ENCODE measurements at regions not wholly inside any gene's neighbourhood (a gene's known extent, or its start where the extent isn't known, plus 50 kb on each side); places are given as distances from the start of the nearest gene placed in this dataset.

GRCh38 chr6:139800837-139801236, 426.4 kb upstream of the CITED2 start:
- CTCF ChIA-PET, result no interaction called here

DNA sequence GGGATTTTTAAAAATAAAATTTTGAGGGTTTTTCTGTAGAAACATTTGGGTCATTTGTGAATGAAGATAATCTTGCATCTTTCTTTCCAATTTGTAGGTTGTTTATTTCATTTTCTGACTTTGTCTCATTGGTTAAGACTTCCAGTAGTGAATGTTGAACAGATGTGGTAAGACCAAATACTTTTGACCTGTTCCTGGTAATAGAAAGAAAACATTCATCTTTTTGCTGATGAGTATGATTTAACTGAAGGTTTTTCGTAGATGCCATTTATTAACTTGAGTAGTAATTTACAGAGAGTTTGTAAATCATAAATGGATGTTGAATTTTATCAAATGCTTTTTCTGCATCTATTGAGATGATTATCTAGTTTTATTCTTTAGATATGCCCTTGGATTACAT, 416.1 kb upstream of the CITED2 start:
- Mint-ChIP-seq H3K36me3 (no peaks in the 10 kb centered on the region), H3K27me3 (peaks cover 6 to 17% of the 10 kb centered on the region in 2 donors), H3K27ac (no peak overlapping the region), H3K9me3 (peaks cover 5 to 22% (median 10%) of the 10 kb centered on the region in 3 donors), H3K4me3 (no peak overlapping the region), H3K4me1 (no peaks in the 10 kb centered on the region)
- Histone ChIP-seq H3K36me3 (ENCODE audit: control insufficient read depth in 2 of 2, extremely low read depth in 1 of 2, insufficient read depth in 1 of 2, low read length in 1 of 2) (no peaks in the 10 kb centered on the region), H3K4me1 (ENCODE audit: control insufficient read depth in 1 of 2, extremely low read depth in 1 of 2, insufficient read depth in 2 of 2, low read length in 2 of 2) (no peaks in the 10 kb centered on the region), H3K9me3 (no peaks in the 10 kb centered on the region), H3K27ac (ENCODE audit: low read length) (no peak overlapping the region), H3K4me3 (ENCODE audit: control insufficient read depth in 1 of 2, extremely low read depth in 1 of 2, low read length in 1 of 2) (no peak overlapping the region), H3K27me3 (replicated peaks in 1 of 2; ENCODE audit: control insufficient read depth in 2 of 2, extremely low read depth in 1 of 2, insufficient read depth in 2 of 2, low read length in 1 of 2) (peaks cover 0 to 17% of the 10 kb centered on the region in 2 experiments)
- CTCF ChIA-PET, result no interaction called here
- no peak for ATAC-seq (replicated peaks in 1 of 4)
- POLR2A ChIA-PET, result no interaction called here
- no peak for DNase-seq
- no CpG with 5 or more reads among the region's 1 CpG for WGBS (ENCODE audit: insufficient coverage)

More at GRCh38 chr6:139800837-139801236, 426.4 kb upstream of the CITED2 start:
- Histone ChIP-seq H3K27ac (ENCODE audit: low read length) (no peak overlapping the region), H3K27me3 (replicated peaks in 1 of 2; ENCODE audit: control insufficient read depth in 2 of 2, extremely low read depth in 1 of 2, insufficient read depth in 2 of 2, low read length in 1 of 2) (peaks cover 0 to 12% of the 10 kb centered on the region in 2 experiments), H3K36me3 (ENCODE audit: control insufficient read depth in 2 of 2, extremely low read depth in 1 of 2, insufficient read depth in 1 of 2, low read length in 1 of 2) (no peaks in the 10 kb centered on the region), H3K4me3 (ENCODE audit: control insufficient read depth in 1 of 2, extremely low read depth in 1 of 2, low read length in 1 of 2) (no peak overlapping the region), H3K9me3 (no peaks in the 10 kb centered on the region), H3K4me1 (ENCODE audit: control insufficient read depth in 1 of 2, extremely low read depth in 1 of 2, insufficient read depth in 2 of 2, low read length in 2 of 2) (no peaks in the 10 kb centered on the region)
- ATAC-seq (replicated peaks in 1 of 4), result no peak
- Mint-ChIP-seq H3K4me3 (no peak overlapping the region), H3K9me3 (peaks cover 0 to 1% (median 0%) of the 10 kb centered on the region in 3 donors), H3K27ac (no peak overlapping the region), H3K4me1 (no peaks in the 10 kb centered on the region), H3K36me3 (no peaks in the 10 kb centered on the region), H3K27me3 (peaks cover 3 to 24% of the 10 kb centered on the region in 2 donors)
- no CpG with 5 or more reads among the region's 1 CpG for WGBS (ENCODE audit: insufficient coverage)
- no peak for DNase-seq
- POLR2A ChIA-PET, result no interaction called here

DNA sequence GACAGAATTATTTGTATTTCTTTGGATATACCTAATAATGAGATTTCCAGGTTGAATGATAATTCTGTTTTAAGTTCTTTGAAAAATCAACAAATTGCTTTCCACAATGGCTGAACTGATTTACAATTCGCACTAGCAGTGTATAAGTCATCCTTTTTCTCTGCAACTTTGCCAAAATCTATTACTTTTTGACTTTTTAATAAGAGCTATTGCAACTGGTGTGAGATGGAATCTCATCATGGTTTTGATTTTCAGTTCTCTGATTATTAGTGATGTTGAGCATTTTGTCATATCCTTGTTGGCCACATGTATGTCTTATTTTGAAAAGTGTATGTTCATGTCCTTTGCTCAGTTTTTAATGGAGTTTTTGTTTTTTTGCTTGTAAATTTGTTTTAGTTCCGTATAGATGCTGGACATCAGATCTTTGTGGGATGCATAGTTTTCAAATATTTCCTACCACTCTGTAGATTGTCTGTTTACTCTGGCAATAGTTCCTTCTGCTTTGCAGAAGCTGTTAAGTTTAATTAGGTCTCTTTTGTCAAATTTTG, 409.8 kb upstream of the CITED2 start:
- no CpG with 5 or more reads among the region's 2 CpGs for WGBS (ENCODE audit: insufficient coverage)
- DNase-seq (no peak), ATAC-seq (replicated peaks in 1 of 4) (no peak)
- no peak overlapping the region for H3K27ac Mint-ChIP-seq
- peaks cover 0 to 14% of the 10 kb centered on the region in 2 experiments for H3K27me3 ChIP-seq (replicated peaks in 1 of 2; ENCODE audit: control insufficient read depth in 2 of 2, extremely low read depth in 1 of 2, insufficient read depth in 2 of 2, low read length in 1 of 2)
- ChIA-PET CTCF (no interaction called here), POLR2A (no interaction called here)
- no peaks in the 10 kb centered on the region for H3K36me3 Mint-ChIP-seq
- H3K4me3 ChIP-seq (ENCODE audit: control insufficient read depth in 1 of 2, extremely low read depth in 1 of 2, low read length in 1 of 2), result no peak overlapping the region
- H3K4me1 Mint-ChIP-seq, result no peaks in the 10 kb centered on the region
- peaks cover 1 to 11% of the 10 kb centered on the region in 2 donors for H3K27me3 Mint-ChIP-seq
- no peaks in the 10 kb centered on the region for H3K9me3 ChIP-seq
- H3K4me1 ChIP-seq (ENCODE audit: control insufficient read depth in 1 of 2, extremely low read depth in 1 of 2, insufficient read depth in 2 of 2, low read length in 2 of 2), result no peaks in the 10 kb centered on the region
- H3K4me3 Mint-ChIP-seq, result no peak overlapping the region
- peaks cover 8 to 32% (median 10%) of the 10 kb centered on the region in 3 donors for H3K9me3 Mint-ChIP-seq
- H3K36me3 ChIP-seq (ENCODE audit: control insufficient read depth in 2 of 2, extremely low read depth in 1 of 2, insufficient read depth in 1 of 2, low read length in 1 of 2), result no peaks in the 10 kb centered on the region
- no peak overlapping the region for H3K27ac ChIP-seq (ENCODE audit: low read length)

GRCh38 chr6:139779988-139780774, 405.7 kb upstream of the CITED2 start:
- CTCF ChIA-PET, result no interaction called here
- H3K27me3 Mint-ChIP-seq, result peaks cover 2 to 5% of the 10 kb centered on the region in 2 donors
- Histone ChIP-seq H3K4me1 (ENCODE audit: control insufficient read depth in 1 of 2, extremely low read depth in 1 of 2, insufficient read depth in 2 of 2, low read length in 2 of 2) (no peaks in the 10 kb centered on the region), H3K4me3 (ENCODE audit: control insufficient read depth in 1 of 2, extremely low read depth in 1 of 2, low read length in 1 of 2) (no peak overlapping the region), H3K27ac (ENCODE audit: low read length) (no peak overlapping the region), H3K27me3 (replicated peaks in 1 of 2; ENCODE audit: control insufficient read depth in 2 of 2, extremely low read depth in 1 of 2, insufficient read depth in 2 of 2, low read length in 1 of 2) (no peaks in the 10 kb centered on the region), H3K36me3 (ENCODE audit: control insufficient read depth in 2 of 2, extremely low read depth in 1 of 2, insufficient read depth in 1 of 2, low read length in 1 of 2) (no peaks in the 10 kb centered on the region), H3K9me3 (no peaks in the 10 kb centered on the region)
- WGBS (ENCODE audit: insufficient coverage), result 81% methylated on average over 6 of the region's 8 CpGs
- H3K4me3 Mint-ChIP-seq, result no peak overlapping the region
- no peak overlapping the region for H3K27ac Mint-ChIP-seq
- no peaks in the 10 kb centered on the region for H3K36me3 Mint-ChIP-seq
- H3K4me1 Mint-ChIP-seq, result no peaks in the 10 kb centered on the region
- POLR2A ChIA-PET, result no interaction called here
- no peak for DNase-seq
- no peak for ATAC-seq (replicated peaks in 1 of 4)
- H3K9me3 Mint-ChIP-seq, result peaks cover 0 to 10% (median 3%) of the 10 kb centered on the region in 3 donors

DNA sequence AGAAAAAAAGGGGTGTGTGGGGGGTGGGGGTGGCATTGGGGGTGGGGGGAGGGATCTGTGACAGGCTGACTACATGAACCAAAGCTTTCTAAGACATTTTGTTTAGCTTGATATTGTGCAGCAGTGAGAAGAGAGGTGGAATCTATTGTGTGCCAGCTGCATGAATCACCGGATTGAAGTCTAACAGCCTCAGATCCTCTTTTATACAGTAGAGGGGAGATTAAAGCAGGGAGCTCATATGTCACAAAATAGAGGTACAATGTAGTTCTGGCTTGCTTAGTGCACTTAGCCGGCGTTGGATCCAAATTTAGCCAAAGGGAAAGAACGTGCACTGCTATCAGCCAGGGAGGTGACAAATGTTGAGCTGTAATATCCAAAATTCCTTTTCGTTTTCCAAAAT, 404.2 kb upstream of the CITED2 start:
- H3K27me3 ChIP-seq (replicated peaks in 1 of 2; ENCODE audit: control insufficient read depth in 2 of 2, extremely low read depth in 1 of 2, insufficient read depth in 2 of 2, low read length in 1 of 2), result no peaks in the 10 kb centered on the region
- H3K4me1 ChIP-seq (ENCODE audit: control insufficient read depth in 1 of 2, extremely low read depth in 1 of 2, insufficient read depth in 2 of 2, low read length in 2 of 2), result no peaks in the 10 kb centered on the region
- 88% methylated on average over 3 of the region's 5 CpGs for WGBS (ENCODE audit: insufficient coverage)
- DNase-seq (no peak), ATAC-seq (replicated peaks in 1 of 4) (no peak)
- Mint-ChIP-seq H3K4me3 (no peak overlapping the region), H3K27me3 (peaks cover 2 to 8% of the 10 kb centered on the region in 2 donors), H3K4me1 (no peaks in the 10 kb centered on the region), H3K9me3 (no peaks in the 10 kb centered on the region), H3K36me3 (no peaks in the 10 kb centered on the region), H3K27ac (no peak overlapping the region)
- no peaks in the 10 kb centered on the region for H3K36me3 ChIP-seq (ENCODE audit: control insufficient read depth in 2 of 2, extremely low read depth in 1 of 2, insufficient read depth in 1 of 2, low read length in 1 of 2)
- no peak overlapping the region for H3K4me3 ChIP-seq (ENCODE audit: control insufficient read depth in 1 of 2, extremely low read depth in 1 of 2, low read length in 1 of 2)
- H3K9me3 ChIP-seq, result no peaks in the 10 kb centered on the region
- ChIA-PET CTCF (no interaction called here), POLR2A (interaction anchor here in 1 of 2 donors (0.6 kb wide), 1 partner anchor 97 kb away, joined by 3 read pairs; no protein-coding TSS in a partner anchor)
- H3K27ac ChIP-seq (ENCODE audit: low read length), result no peak overlapping the region

GRCh38 chr6:139778106-139778505, 403.7 kb upstream of the CITED2 start:
- CTCF ChIA-PET, result no interaction called here
- ATAC-seq (replicated peaks in 1 of 4) (no peak), DNase-seq (no peak)
- H3K9me3 Mint-ChIP-seq, result no peaks in the 10 kb centered on the region
- H3K36me3 Mint-ChIP-seq, result no peaks in the 10 kb centered on the region
- Histone ChIP-seq H3K9me3 (no peaks in the 10 kb centered on the region), H3K27ac (ENCODE audit: low read length) (no peak overlapping the region), H3K4me3 (ENCODE audit: control insufficient read depth in 1 of 2, extremely low read depth in 1 of 2, low read length in 1 of 2) (no peak overlapping the region), H3K27me3 (replicated peaks in 1 of 2; ENCODE audit: control insufficient read depth in 2 of 2, extremely low read depth in 1 of 2, insufficient read depth in 2 of 2, low read length in 1 of 2) (no peaks in the 10 kb centered on the region), H3K4me1 (ENCODE audit: control insufficient read depth in 1 of 2, extremely low read depth in 1 of 2, insufficient read depth in 2 of 2, low read length in 2 of 2) (no peaks in the 10 kb centered on the region), H3K36me3 (ENCODE audit: control insufficient read depth in 2 of 2, extremely low read depth in 1 of 2, insufficient read depth in 1 of 2, low read length in 1 of 2) (no peaks in the 10 kb centered on the region)
- 80% methylated on average over 4 of the region's 4 CpGs for WGBS (ENCODE audit: insufficient coverage)
- peaks cover 2 to 11% of the 10 kb centered on the region in 2 donors for H3K27me3 Mint-ChIP-seq
- H3K27ac Mint-ChIP-seq, result no peak overlapping the region
- POLR2A ChIA-PET, result no interaction called here
- H3K4me3 Mint-ChIP-seq, result no peak overlapping the region
- no peaks in the 10 kb centered on the region for H3K4me1 Mint-ChIP-seq

Data from T-cell (primary cell).